Hepatocyte (in vitro differentiated cells): ENCODE measurements at regions not wholly inside any gene's neighbourhood (a gene's known extent, or its start where the extent isn't known, plus 50 kb on each side); places are given as distances from the start of the nearest gene placed in this dataset.

Source experiments
- CTCF ChIP-seq: fragments of 200-600 bp; sonication (generic); IDR thresholded peaks from 2 replicates; pipeline ENCODE4 v1.5.1; 2016; ENCODE audit warnings: antibody characterized with exemption, mild to moderate bottlenecking; ENCODE audit not compliant: poor library complexity
- EZH2phosphoT487 ChIP-seq: fragments of 200-600 bp; sonication (generic); IDR thresholded peaks from one replicate; pipeline ENCODE4 v1.6.1; 2018; ENCODE audit warnings: antibody characterized with exemption, mild to moderate bottlenecking, low read depth, moderate library complexity; ENCODE audit not compliant: unreplicated experiment, severe bottlenecking

GRCh38 chr9:12980085-12980851 lies 205.4 kb downstream of the LURAP1L start:
- TF ChIP-seq CTCF (no peak), EZH2phosphoT487 (no peak)
